Mononuclear cell (primary cell): ENCODE measurements at regions not wholly inside any gene's neighbourhood (a gene's known extent, or its start where the extent isn't known, plus 50 kb on each side); places are given as distances from the start of the nearest gene placed in this dataset.
"Not testable (repeated sequence)": the region's sequence is repeated elsewhere in the genome, so short reads cannot be mapped to it uniquely, and the experiment has no call there.

Experiments used
- H3K27me3 ChIP-seq: 2 replicates; pipeline ENCODE4 v1.6.0; 2011; ENCODE audit warnings: low read length, control low read depth; ENCODE audit not compliant: insufficient read depth
- H3K4me1 ChIP-seq: 2 replicates; pipeline ENCODE4 v1.5.1; 2011; ENCODE audit warnings: mild to moderate bottlenecking, low read length, control low read depth; ENCODE audit not compliant: insufficient read depth
- H3K4me3 ChIP-seq: 2 replicates; pipeline ENCODE4 v1.5.1; 2011; ENCODE audit warnings: mild to moderate bottlenecking, low read length, moderate library complexity
- H3K9me3 ChIP-seq: 2 replicates; pipeline ENCODE4 v1.5.1; 2011; ENCODE audit warnings: low read depth, mild to moderate bottlenecking, control low read depth, low read length

- Histone ChIP-seq H3K4me1 (no peaks in the 10 kb centered on the region), H3K4me3 (no peak overlapping the region), H3K27me3 (no peaks in the 10 kb centered on the region), H3K9me3 (no peaks in the 10 kb centered on the region)
Measured at GRCh38 chr12:94839347-94839746, 164.2 kb downstream of the NDUFA12 start.

- not testable (repeated sequence) for H3K4me3 ChIP-seq, H3K27me3 ChIP-seq, H3K9me3 ChIP-seq
- H3K4me1 ChIP-seq = peaks cover 14% of the 10 kb centered on the region
Measured at GRCh38 chr12:94836952-94837670, 166.4 kb downstream of the NDUFA12 start.

- Histone ChIP-seq H3K4me1 (peaks cover 40% of the 10 kb centered on the region), H3K27me3 (no peaks in the 10 kb centered on the region), H3K9me3 (no peaks in the 10 kb centered on the region), H3K4me3 (no peak overlapping the region)
Measured at GRCh38 chr12:94834036-94834625, 169.4 kb downstream of the NDUFA12 start.

GRCh38 chr12:94832780-94833681, 170.5 kb downstream of the NDUFA12 start:
- peaks cover 40% of the 10 kb centered on the region for H3K4me1 ChIP-seq
- no peak overlapping the region for H3K4me3 ChIP-seq
- H3K9me3 ChIP-seq = no peaks in the 10 kb centered on the region
- no peaks in the 10 kb centered on the region for H3K27me3 ChIP-seq

- H3K27me3 ChIP-seq = no peaks in the 10 kb centered on the region
- H3K4me3 ChIP-seq = no peak overlapping the region
- H3K4me1 ChIP-seq = peaks cover 40% of the 10 kb centered on the region
- no peaks in the 10 kb centered on the region for H3K9me3 ChIP-seq
Measured at GRCh38 chr12:94832105-94832504, 171.4 kb downstream of the NDUFA12 start.

GRCh38 chr12:94831081-94831751, 172.3 kb downstream of the NDUFA12 start:
- Histone ChIP-seq H3K9me3 (no peaks in the 10 kb centered on the region), H3K27me3 (no peaks in the 10 kb centered on the region), H3K4me1 (peaks cover 40% of the 10 kb centered on the region), H3K4me3 (no peak overlapping the region)

- Histone ChIP-seq H3K4me3 (no peak overlapping the region), H3K9me3 (no peaks in the 10 kb centered on the region), H3K27me3 (no peaks in the 10 kb centered on the region), H3K4me1 (peaks cover 40% of the 10 kb centered on the region)
Measured at GRCh38 chr12:94829552-94829951, 173.9 kb downstream of the NDUFA12 start.

GRCh38 chr12:94819011-94819410, 168.7 kb upstream of the TMCC3 start:
- Histone ChIP-seq H3K27me3 (no peaks in the 10 kb centered on the region), H3K9me3 (peaks cover 8% of the 10 kb centered on the region), H3K4me3 (no peak overlapping the region), H3K4me1 (peaks cover 31% of the 10 kb centered on the region)

- no peaks in the 10 kb centered on the region for H3K27me3 ChIP-seq
- H3K9me3 ChIP-seq = peaks cover 21% of the 10 kb centered on the region
- no peak overlapping the region for H3K4me3 ChIP-seq
- H3K4me1 ChIP-seq = peaks cover 31% of the 10 kb centered on the region
Measured at GRCh38 chr12:94817695-94818075, 167.3 kb upstream of the TMCC3 start.

- Histone ChIP-seq H3K9me3 (peaks cover 26% of the 10 kb centered on the region), H3K4me1 (peaks cover 31% of the 10 kb centered on the region)
- H3K4me3 ChIP-seq, H3K27me3 ChIP-seq: not testable (repeated sequence)
Measured at GRCh38 chr12:94817201-94817600, 166.8 kb upstream of the TMCC3 start.

- not testable (repeated sequence) for H3K27me3 ChIP-seq, H3K4me3 ChIP-seq
- Histone ChIP-seq H3K9me3 (peaks cover 30% of the 10 kb centered on the region), H3K4me1 (peaks cover 31% of the 10 kb centered on the region)
Measured at GRCh38 chr12:94816746-94817145, 166.4 kb upstream of the TMCC3 start.

- Histone ChIP-seq H3K4me1 (peaks cover 31% of the 10 kb centered on the region), H3K4me3 (no peak overlapping the region), H3K9me3 (peaks cover 38% of the 10 kb centered on the region), H3K27me3 (no peaks in the 10 kb centered on the region)
Measured at GRCh38 chr12:94815958-94816357, 165.6 kb upstream of the TMCC3 start.

- Histone ChIP-seq H3K4me3 (no peak overlapping the region), H3K9me3 (peaks cover 41% of the 10 kb centered on the region), H3K4me1 (peaks cover 28% of the 10 kb centered on the region), H3K27me3 (no peaks in the 10 kb centered on the region)
Measured at GRCh38 chr12:94815450-94815849, 165.1 kb upstream of the TMCC3 start.

- H3K4me3 ChIP-seq = no peak overlapping the region
- peaks cover 41% of the 10 kb centered on the region for H3K9me3 ChIP-seq
- no peaks in the 10 kb centered on the region for H3K27me3 ChIP-seq
- H3K4me1 ChIP-seq = peaks cover 8% of the 10 kb centered on the region
Measured at GRCh38 chr12:94813314-94813713, 163.0 kb upstream of the TMCC3 start.

GRCh38 chr12:94812345-94812744, 162.0 kb upstream of the TMCC3 start:
- Histone ChIP-seq H3K9me3 (peaks cover 41% of the 10 kb centered on the region), H3K27me3 (no peaks in the 10 kb centered on the region), H3K4me3 (no peak overlapping the region), H3K4me1 (peaks cover 4% of the 10 kb centered on the region)
